ENCODE measurements at regions not wholly inside any gene's neighbourhood (a gene's known extent, or its start where the extent isn't known, plus 50 kb on each side); places are given as distances from the start of the nearest gene placed in this dataset.

GRCh38 chr12:70120970-70121369 is 122.3 kb upstream of the CNOT2 start:
- H3K27me3 Mint-ChIP-seq (ENCODE audit: low read depth): no peaks in the 10 kb centered on the region
- no peak for DNase-seq (ENCODE audit: low read depth, low spot score)
- H3K4me3 Mint-ChIP-seq: no peak overlapping the region
- H3K4me1 Mint-ChIP-seq: no peaks in the 10 kb centered on the region
- H3K36me3 Mint-ChIP-seq (ENCODE audit: low read depth): no peaks in the 10 kb centered on the region
- no peak overlapping the region for H3K27ac Mint-ChIP-seq (ENCODE audit: unreplicated experiment)
- H3K9me3 Mint-ChIP-seq: peaks cover 3% of the 10 kb centered on the region
- TF ChIP-seq CTCF (conservative IDR thresholded peaks at IDR 0.05): no peak

DNA sequence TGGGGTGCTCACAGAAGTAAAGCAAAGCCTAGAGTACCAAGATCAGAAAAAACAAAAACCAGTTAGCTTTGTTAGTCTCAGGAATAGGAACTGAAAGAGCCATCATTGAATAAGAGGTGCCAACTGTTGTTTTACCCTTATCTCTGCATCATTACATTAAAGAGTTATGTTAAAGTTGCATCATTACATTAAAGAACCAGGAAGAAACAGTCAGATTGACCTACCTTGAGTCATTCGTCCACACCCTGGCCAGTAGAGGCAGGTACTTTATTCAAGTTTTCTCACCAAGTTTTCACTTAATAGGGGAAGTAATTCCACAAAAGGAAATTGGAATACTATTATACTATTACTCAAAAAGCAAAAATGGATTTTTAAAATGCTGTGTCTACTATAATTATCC is 121.7 kb upstream of the CNOT2 start:
- no peak for DNase-seq (ENCODE audit: low read depth, low spot score)
- no peak for TF ChIP-seq CTCF (conservative IDR thresholded peaks at IDR 0.05)
- Mint-ChIP-seq H3K4me1 (no peaks in the 10 kb centered on the region), H3K27me3 (ENCODE audit: low read depth) (no peaks in the 10 kb centered on the region), H3K36me3 (ENCODE audit: low read depth) (no peaks in the 10 kb centered on the region), H3K9me3 (peaks cover 3% of the 10 kb centered on the region), H3K4me3 (no peak overlapping the region), H3K27ac (ENCODE audit: unreplicated experiment) (no peak overlapping the region)

DNA sequence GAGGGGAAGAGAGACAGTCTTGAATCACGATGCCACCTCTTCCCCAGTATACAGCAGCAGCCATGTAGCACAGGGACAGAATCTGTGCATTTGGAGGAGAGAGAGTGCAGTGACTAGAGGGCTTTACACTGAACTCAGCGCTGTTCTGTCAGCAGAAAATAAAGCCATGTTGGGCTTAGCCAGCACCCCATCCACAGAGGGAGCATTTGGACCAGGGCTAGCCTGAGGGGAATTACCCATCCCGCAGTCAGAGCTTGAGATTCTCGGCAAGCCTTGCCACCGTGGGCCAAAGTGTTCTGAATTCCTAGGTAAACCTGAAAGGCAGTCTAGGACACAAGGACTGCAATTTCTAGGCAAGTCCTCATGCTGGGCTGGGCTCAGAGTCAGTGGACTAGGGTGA is 120.4 kb upstream of the CNOT2 start:
- H3K36me3 Mint-ChIP-seq (ENCODE audit: low read depth): no peaks in the 10 kb centered on the region

DNA sequence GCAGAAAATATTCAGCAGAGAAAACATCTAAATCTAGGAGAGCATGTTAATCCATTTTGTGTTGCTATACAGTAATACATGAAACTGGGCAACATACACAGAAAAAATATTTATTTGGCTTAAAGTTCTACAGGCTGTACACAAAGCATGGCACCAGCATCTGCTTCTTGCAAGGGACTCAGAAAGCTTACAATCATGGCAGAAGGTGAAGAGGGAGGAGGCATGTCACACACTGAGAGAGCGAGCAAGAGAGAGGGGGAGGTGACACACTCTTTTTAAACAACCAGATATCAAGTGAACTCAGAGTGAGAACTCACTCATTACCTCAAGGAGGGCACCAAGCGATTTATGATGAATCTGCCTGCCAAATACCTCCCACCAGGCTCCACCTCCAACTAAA is 94.2 kb upstream of the CNOT2 start:
- Mint-ChIP-seq H3K27ac (ENCODE audit: unreplicated experiment) (no peak overlapping the region), H3K4me3 (no peak overlapping the region), H3K27me3 (ENCODE audit: low read depth) (no peaks in the 10 kb centered on the region), H3K9me3 (peaks cover 5% of the 10 kb centered on the region), H3K36me3 (ENCODE audit: low read depth) (peaks cover under 1% of the 10 kb centered on the region), H3K4me1 (no peaks in the 10 kb centered on the region)
- DNase-seq (ENCODE audit: low read depth, low spot score): no peak
- TF ChIP-seq CTCF (conservative IDR thresholded peaks at IDR 0.05): no peak

More for the DNA sequence above, 120.4 kb upstream of the CNOT2 start:
- Mint-ChIP-seq H3K4me3 (no peak overlapping the region), H3K27me3 (ENCODE audit: low read depth) (no peaks in the 10 kb centered on the region), H3K9me3 (peaks cover 3% of the 10 kb centered on the region), H3K4me1 (no peaks in the 10 kb centered on the region), H3K27ac (ENCODE audit: unreplicated experiment) (no peak overlapping the region)
- TF ChIP-seq CTCF (conservative IDR thresholded peaks at IDR 0.05): no peak
- DNase-seq (ENCODE audit: low read depth, low spot score): no peak

- H3K4me1 Mint-ChIP-seq: no peaks in the 10 kb centered on the region
- no peak for DNase-seq (ENCODE audit: low read depth, low spot score)
- H3K4me3 Mint-ChIP-seq: no peak overlapping the region
- peaks cover 5% of the 10 kb centered on the region for H3K9me3 Mint-ChIP-seq
- no peak overlapping the region for H3K27ac Mint-ChIP-seq (ENCODE audit: unreplicated experiment)
- no peak for TF ChIP-seq CTCF (conservative IDR thresholded peaks at IDR 0.05)
- peaks cover 4% of the 10 kb centered on the region for H3K36me3 Mint-ChIP-seq (ENCODE audit: low read depth)
- H3K27me3 Mint-ChIP-seq (ENCODE audit: low read depth): no peaks in the 10 kb centered on the region
Observed at GRCh38 chr12:70149665-70150064, 93.6 kb upstream of the CNOT2 start.

DNA sequence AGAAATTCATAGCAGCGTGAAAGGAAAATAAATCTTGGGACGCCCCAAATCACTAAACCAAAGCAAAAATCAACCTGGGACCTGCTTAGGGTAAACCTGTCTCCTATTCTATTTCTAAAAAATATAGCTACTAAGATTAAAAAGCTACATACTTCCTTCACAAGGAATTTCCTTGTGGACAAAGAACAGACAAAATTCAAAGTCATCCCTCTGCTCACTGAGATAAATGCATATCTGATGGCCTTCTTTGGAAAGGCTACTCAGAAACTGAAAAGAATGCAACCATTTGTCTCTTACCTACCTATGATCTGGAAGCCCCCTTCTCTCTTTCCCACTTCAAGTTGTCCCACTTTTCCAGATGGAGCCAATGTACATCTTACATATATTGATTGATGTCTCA is 93.0 kb upstream of the CNOT2 start:
- DNase-seq (ENCODE audit: low read depth, low spot score): no peak
- no peak for TF ChIP-seq CTCF (conservative IDR thresholded peaks at IDR 0.05)
- Mint-ChIP-seq H3K27me3 (ENCODE audit: low read depth) (no peaks in the 10 kb centered on the region), H3K4me3 (no peak overlapping the region), H3K4me1 (no peaks in the 10 kb centered on the region), H3K27ac (ENCODE audit: unreplicated experiment) (no peak overlapping the region), H3K36me3 (ENCODE audit: low read depth) (peaks cover 4% of the 10 kb centered on the region), H3K9me3 (peaks cover 5% of the 10 kb centered on the region)
